ENCODE measurements at regions not wholly inside any gene's neighbourhood (a gene's known extent, or its start where the extent isn't known, plus 50 kb on each side); places are given as distances from the start of the nearest gene placed in this dataset.

GRCh38 chrX:125758819-125759218, 407.3 kb downstream of the DCAF12L2 start:
- H3K27ac ChIP-seq: no peak overlapping the region
- H3K4me1 ChIP-seq: no peaks in the 10 kb centered on the region
- peaks cover 0 to 12% of the 10 kb centered on the region in 2 donors for H3K9me3 ChIP-seq
- no peak for DNase-seq (ENCODE audit: low spot score in 2 of 2)
- no peaks in the 10 kb centered on the region for H3K27me3 ChIP-seq
- TF ChIP-seq, protein P1, sequence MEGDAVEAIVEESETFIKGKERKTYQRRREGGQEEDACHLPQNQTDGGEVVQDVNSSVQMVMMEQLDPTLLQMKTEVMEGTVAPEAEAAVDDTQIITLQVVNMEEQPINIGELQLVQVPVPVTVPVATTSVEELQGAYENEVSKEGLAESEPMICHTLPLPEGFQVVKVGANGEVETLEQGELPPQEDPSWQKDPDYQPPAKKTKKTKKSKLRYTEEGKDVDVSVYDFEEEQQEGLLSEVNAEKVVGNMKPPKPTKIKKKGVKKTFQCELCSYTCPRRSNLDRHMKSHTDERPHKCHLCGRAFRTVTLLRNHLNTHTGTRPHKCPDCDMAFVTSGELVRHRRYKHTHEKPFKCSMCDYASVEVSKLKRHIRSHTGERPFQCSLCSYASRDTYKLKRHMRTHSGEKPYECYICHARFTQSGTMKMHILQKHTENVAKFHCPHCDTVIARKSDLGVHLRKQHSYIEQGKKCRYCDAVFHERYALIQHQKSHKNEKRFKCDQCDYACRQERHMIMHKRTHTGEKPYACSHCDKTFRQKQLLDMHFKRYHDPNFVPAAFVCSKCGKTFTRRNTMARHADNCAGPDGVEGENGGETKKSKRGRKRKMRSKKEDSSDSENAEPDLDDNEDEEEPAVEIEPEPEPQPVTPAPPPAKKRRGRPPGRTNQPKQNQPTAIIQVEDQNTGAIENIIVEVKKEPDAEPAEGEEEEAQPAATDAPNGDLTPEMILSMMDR (IDR thresholded peaks at IDR 0.05): no peak
- TF ChIP-seq POLR2AphosphoS5 (IDR thresholded peaks at IDR 0.05): no peak
- TF ChIP-seq POLR2A (IDR thresholded peaks at IDR 0.05): no peak
- intact Hi-C loops (cut with DNase I; ENCODE audit: low total_unique reads): no loop called here
- no peak overlapping the region for H3K4me3 ChIP-seq
- H3K36me3 ChIP-seq: no peaks in the 10 kb centered on the region

DNA sequence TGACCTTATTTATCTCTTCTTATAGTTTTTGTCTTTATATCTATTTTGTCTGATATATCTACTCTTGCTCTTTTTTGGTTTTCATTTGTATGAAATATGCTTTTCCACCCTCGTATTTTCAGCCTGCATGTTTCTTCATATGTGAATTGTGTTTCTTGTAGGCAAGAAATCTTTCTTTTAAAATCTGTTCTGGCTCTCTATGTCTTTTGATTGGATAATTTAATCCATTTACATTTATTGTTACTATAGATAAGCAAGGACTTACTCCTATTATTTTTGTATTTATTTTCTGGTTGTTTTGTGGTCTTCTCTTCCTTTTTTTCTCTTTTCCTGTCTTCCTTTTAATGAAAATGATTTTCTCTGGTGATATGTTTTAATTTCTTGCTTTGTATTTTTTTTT, 403.1 kb downstream of the DCAF12L2 start:
- no peak overlapping the region for H3K27ac ChIP-seq
- H3K4me1 ChIP-seq: no peaks in the 10 kb centered on the region
- H3K9me3 ChIP-seq: peaks cover 0 to 12% of the 10 kb centered on the region in 2 donors
- TF ChIP-seq POLR2AphosphoS5 (IDR thresholded peaks at IDR 0.05) (no peak), POLR2A (IDR thresholded peaks at IDR 0.05) (no peak)
- TF ChIP-seq, protein P1 (IDR thresholded peaks at IDR 0.05): no peak
- H3K4me3 ChIP-seq: no peak overlapping the region
- no peaks in the 10 kb centered on the region for H3K27me3 ChIP-seq
- intact Hi-C loops (cut with DNase I; ENCODE audit: low total_unique reads): no loop called here
- H3K36me3 ChIP-seq: no peaks in the 10 kb centered on the region
- DNase-seq (ENCODE audit: low spot score in 2 of 2): no peak

DNA sequence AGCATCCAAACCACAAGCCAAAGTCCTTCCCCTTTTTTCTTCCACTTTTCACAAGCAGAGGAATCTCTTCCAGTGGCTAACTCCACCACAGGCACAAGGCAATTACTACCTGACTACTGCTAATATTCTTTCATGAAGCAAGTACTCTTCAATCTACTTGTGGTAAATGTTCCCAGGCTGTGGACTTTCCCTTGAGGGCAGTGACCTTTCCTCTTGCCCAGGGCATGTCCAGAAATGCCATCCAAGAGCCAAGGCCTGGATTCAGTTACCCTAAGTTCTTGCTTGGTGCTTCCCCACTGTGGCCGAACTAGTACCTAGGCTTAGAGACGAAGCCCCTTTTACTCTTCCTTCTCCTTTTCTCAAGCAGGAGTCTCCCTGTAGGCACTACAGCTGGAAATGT, 400.7 kb downstream of the DCAF12L2 start:
- intact Hi-C loops (cut with DNase I; ENCODE audit: low total_unique reads): no loop called here
- no peak for TF ChIP-seq POLR2AphosphoS5 (IDR thresholded peaks at IDR 0.05)
- TF ChIP-seq, protein P1 (IDR thresholded peaks at IDR 0.05): no peak
- H3K27me3 ChIP-seq: no peaks in the 10 kb centered on the region
- no peak overlapping the region for H3K4me3 ChIP-seq
- no peak for DNase-seq (ENCODE audit: low spot score in 2 of 2)
- H3K36me3 ChIP-seq: no peaks in the 10 kb centered on the region
- H3K27ac ChIP-seq: no peak overlapping the region
- H3K4me1 ChIP-seq: no peaks in the 10 kb centered on the region
- H3K9me3 ChIP-seq: peaks cover 0 to 12% of the 10 kb centered on the region in 2 donors

DNA sequence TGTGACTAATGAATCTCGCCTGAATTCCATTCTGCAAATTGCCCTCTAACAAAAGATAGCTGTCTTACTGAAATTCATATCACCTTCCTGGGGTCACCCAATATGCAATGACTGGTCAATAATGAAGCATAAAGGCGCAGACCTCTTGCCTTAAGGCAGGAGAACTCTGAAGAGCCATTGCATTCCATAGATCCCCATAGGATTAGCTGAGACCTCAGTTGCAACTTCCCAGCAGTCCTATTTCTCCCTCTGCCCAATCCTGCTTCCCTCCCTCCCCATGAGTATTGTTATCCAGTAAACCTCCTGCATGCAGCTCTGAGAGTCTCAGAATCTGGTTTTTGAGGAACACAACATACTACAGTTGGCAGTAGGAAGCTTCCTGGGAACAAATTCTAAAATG, 396.5 kb downstream of the DCAF12L2 start:
- no peak for DNase-seq (ENCODE audit: low spot score in 2 of 2)
- TF ChIP-seq POLR2A (IDR thresholded peaks at IDR 0.05) (no peak), POLR2AphosphoS5 (IDR thresholded peaks at IDR 0.05) (no peak)
- TF ChIP-seq, protein P1 (IDR thresholded peaks at IDR 0.05): no peak
- Histone ChIP-seq H3K27ac (no peak overlapping the region), H3K27me3 (no peaks in the 10 kb centered on the region), H3K36me3 (no peaks in the 10 kb centered on the region), H3K4me1 (no peaks in the 10 kb centered on the region), H3K9me3 (no peaks in the 10 kb centered on the region), H3K4me3 (no peak overlapping the region)
- intact Hi-C loops (cut with DNase I; ENCODE audit: low total_unique reads): no loop called here

- Histone ChIP-seq H3K27me3 (peaks cover 0 to 7% of the 10 kb centered on the region in 2 donors), H3K4me1 (no peaks in the 10 kb centered on the region), H3K9me3 (no peaks in the 10 kb centered on the region), H3K4me3 (no peak overlapping the region), H3K36me3 (no peaks in the 10 kb centered on the region), H3K27ac (no peak overlapping the region)
- intact Hi-C loops (cut with DNase I; ENCODE audit: low total_unique reads): no loop called here
- TF ChIP-seq, protein P1 (IDR thresholded peaks at IDR 0.05): no peak
- TF ChIP-seq POLR2AphosphoS5 (IDR thresholded peaks at IDR 0.05): no peak
- TF ChIP-seq POLR2A (IDR thresholded peaks at IDR 0.05): no peak
- no peak for DNase-seq (ENCODE audit: low spot score in 2 of 2)
These were observed 387.8 kb downstream of the DCAF12L2 start for GRCh38 chrX:125778261-125778660.
